HL-60 (cell line): ENCODE measurements at regions not wholly inside any gene's neighbourhood (a gene's known extent, or its start where the extent isn't known, plus 50 kb on each side); places are given as distances from the start of the nearest gene placed in this dataset.

ENCODE experiments used
- GABPA ChIP-seq: IDR thresholded peaks from 2 replicates; pipeline ENCODE4 v1.6.1; 2012; ENCODE audit warnings: low read depth
- POLR2AphosphoS5 ChIP-seq: IDR thresholded peaks from 2 replicates; pipeline ENCODE4 v1.6.1; 2012; ENCODE audit warnings: low read depth
- SPI1 ChIP-seq: IDR thresholded peaks from 2 replicates; pipeline ENCODE4 v1.6.1; 2012; ENCODE audit warnings: low read depth, mild to moderate bottlenecking, borderline replicate concordance
- TF ChIP-seq, protein P1 (sequence below): IDR thresholded peaks from one replicate; pipeline ENCODE4 v1.5.1; 2011; ENCODE audit warnings: low read length, control low read depth, inconsistent platforms; ENCODE audit not compliant: insufficient read depth
- TF ChIP-seq, protein P2 (sequence below): IDR thresholded peaks from 2 replicates; pipeline ENCODE4 v1.6.1; 2012; ENCODE audit warnings: low read depth; ENCODE audit not compliant: insufficient replicate concordance

GRCh38 chr9:113649054-113649453 is 185.5 kb downstream of the RGS3 start:
- TF ChIP-seq, protein P1, sequence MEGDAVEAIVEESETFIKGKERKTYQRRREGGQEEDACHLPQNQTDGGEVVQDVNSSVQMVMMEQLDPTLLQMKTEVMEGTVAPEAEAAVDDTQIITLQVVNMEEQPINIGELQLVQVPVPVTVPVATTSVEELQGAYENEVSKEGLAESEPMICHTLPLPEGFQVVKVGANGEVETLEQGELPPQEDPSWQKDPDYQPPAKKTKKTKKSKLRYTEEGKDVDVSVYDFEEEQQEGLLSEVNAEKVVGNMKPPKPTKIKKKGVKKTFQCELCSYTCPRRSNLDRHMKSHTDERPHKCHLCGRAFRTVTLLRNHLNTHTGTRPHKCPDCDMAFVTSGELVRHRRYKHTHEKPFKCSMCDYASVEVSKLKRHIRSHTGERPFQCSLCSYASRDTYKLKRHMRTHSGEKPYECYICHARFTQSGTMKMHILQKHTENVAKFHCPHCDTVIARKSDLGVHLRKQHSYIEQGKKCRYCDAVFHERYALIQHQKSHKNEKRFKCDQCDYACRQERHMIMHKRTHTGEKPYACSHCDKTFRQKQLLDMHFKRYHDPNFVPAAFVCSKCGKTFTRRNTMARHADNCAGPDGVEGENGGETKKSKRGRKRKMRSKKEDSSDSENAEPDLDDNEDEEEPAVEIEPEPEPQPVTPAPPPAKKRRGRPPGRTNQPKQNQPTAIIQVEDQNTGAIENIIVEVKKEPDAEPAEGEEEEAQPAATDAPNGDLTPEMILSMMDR: no peak
- TF ChIP-seq SPI1 (no peak), POLR2AphosphoS5 (no peak), GABPA (no peak)
- TF ChIP-seq, protein P2, sequence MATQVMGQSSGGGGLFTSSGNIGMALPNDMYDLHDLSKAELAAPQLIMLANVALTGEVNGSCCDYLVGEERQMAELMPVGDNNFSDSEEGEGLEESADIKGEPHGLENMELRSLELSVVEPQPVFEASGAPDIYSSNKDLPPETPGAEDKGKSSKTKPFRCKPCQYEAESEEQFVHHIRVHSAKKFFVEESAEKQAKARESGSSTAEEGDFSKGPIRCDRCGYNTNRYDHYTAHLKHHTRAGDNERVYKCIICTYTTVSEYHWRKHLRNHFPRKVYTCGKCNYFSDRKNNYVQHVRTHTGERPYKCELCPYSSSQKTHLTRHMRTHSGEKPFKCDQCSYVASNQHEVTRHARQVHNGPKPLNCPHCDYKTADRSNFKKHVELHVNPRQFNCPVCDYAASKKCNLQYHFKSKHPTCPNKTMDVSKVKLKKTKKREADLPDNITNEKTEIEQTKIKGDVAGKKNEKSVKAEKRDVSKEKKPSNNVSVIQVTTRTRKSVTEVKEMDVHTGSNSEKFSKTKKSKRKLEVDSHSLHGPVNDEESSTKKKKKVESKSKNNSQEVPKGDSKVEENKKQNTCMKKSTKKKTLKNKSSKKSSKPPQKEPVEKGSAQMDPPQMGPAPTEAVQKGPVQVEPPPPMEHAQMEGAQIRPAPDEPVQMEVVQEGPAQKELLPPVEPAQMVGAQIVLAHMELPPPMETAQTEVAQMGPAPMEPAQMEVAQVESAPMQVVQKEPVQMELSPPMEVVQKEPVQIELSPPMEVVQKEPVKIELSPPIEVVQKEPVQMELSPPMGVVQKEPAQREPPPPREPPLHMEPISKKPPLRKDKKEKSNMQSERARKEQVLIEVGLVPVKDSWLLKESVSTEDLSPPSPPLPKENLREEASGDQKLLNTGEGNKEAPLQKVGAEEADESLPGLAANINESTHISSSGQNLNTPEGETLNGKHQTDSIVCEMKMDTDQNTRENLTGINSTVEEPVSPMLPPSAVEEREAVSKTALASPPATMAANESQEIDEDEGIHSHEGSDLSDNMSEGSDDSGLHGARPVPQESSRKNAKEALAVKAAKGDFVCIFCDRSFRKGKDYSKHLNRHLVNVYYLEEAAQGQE: no peak
